ENCODE measurements at regions not wholly inside any gene's neighbourhood (a gene's known extent, or its start where the extent isn't known, plus 50 kb on each side); places are given as distances from the start of the nearest gene placed in this dataset.
A peak's percentile ranks its signal among the peaks of the same experiment; 100 is the strongest.

- no peak for TF ChIP-seq CTCF (IDR thresholded peaks at IDR 0.05; ENCODE audit: low read depth, low read length)
- H3K4me3 ChIP-seq (ENCODE audit: low read depth, low read length): no peak overlapping the region
These were observed 750.1 kb downstream of the RNF144A start for GRCh38 chr2:7667260-7667757.

GRCh38 chr2:7670905-7671641 lies 753.9 kb downstream of the RNF144A start:
- no peak overlapping the region for H3K4me3 ChIP-seq (ENCODE audit: low read depth, low read length)
- TF ChIP-seq CTCF (IDR thresholded peaks at IDR 0.05; ENCODE audit: low read depth, low read length): no peak

DNA sequence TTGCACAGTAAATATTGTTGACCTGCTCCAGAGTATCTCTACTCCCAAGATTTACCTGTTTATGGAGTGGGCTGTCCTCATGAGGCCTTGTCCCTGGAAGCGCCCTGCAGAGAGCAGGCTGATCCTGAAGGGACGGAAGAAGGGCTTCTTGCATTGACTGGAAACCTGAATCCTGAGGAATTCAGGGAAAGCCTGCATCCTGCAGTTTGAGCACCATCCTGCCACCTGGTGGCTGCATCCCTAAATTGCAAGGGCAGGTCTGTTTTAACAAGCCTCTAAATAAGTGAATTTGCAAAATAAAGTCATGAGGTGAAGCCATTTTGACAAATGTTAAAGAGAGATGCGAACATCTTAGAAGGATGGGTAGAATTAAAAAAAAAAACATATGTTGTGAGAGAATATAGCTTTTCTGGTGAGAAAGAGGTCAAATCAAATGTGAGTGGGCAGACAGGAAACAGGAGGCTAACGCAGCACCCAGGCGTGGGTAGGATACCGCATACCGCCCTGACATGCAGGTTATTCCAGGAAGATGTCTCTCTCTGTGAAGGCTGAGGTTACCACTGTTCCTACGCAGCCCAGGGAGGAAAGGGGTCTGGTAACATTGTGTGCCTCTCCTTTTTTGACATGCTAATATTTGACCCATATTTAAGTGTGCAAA lies 754.9 kb downstream of the RNF144A start:
- peak; percentile 37; the same call in 1 of the 2 replicates for TF ChIP-seq CTCF (IDR thresholded peaks at IDR 0.05; ENCODE audit: low read depth, low read length)
- H3K4me3 ChIP-seq (ENCODE audit: low read depth, low read length): no peak overlapping the region

- no peak for TF ChIP-seq CTCF (IDR thresholded peaks at IDR 0.05; ENCODE audit: low read depth, low read length)
- H3K4me3 ChIP-seq (ENCODE audit: low read depth, low read length): no peak overlapping the region
These were observed 755.5 kb downstream of the RNF144A start for GRCh38 chr2:7672685-7673071.

- H3K4me3 ChIP-seq (ENCODE audit: low read depth, low read length): no peak overlapping the region
- no peak for TF ChIP-seq CTCF (IDR thresholded peaks at IDR 0.05; ENCODE audit: low read depth, low read length)
These were observed 755.9 kb downstream of the RNF144A start for GRCh38 chr2:7673101-7673500.

DNA sequence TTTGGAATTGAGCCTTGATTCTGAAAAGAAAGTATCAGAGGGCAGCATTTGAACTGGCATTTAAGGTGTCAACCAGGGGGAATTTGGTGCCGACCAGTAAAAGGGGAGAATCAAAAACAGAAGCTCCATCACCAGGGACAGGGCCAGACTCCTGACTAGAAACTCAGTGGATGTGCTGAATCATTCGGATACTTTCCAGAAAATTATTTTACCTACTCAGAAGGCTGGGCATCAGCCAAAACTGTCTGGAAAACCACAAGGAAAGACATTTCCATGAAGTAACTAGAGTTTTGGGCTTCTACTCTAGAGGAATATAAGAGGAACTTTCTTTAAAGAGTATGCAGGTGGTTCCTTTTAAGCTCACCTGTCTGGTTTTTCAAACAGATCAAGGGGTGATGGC lies 756.6 kb downstream of the RNF144A start:
- H3K4me3 ChIP-seq (ENCODE audit: low read depth, low read length): no peak overlapping the region
- no peak for TF ChIP-seq CTCF (IDR thresholded peaks at IDR 0.05; ENCODE audit: low read depth, low read length)

DNA sequence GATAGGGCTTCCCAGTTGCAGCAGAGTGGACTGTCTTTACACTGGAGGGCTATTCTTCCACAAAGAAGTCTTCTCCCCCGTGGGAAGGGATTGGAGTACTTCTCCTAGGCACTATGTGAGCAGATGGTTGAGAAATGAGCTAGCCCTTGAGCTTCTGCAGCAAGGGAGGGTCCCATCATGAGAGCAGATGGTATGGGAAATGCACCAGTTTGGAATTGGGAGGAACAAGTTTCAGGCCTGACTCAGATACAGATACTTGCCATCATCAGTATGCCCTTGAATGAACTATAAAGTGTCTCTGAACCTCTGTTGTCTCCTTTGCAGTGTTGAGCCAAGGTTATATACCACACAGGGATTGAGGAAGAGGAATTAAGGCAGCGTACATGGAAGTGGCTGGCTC lies 757.4 kb downstream of the RNF144A start:
- no peak for TF ChIP-seq CTCF (IDR thresholded peaks at IDR 0.05; ENCODE audit: low read depth, low read length)
- no peak overlapping the region for H3K4me3 ChIP-seq (ENCODE audit: low read depth, low read length)
